ENCODE measurements at regions not wholly inside any gene's neighbourhood (a gene's known extent, or its start where the extent isn't known, plus 50 kb on each side); places are given as distances from the start of the nearest gene placed in this dataset.

GRCh38 chr18:46374850-46375249 lies 270.7 kb downstream of the HAUS1 start:
- TF ChIP-seq CTCF (conservative IDR thresholded peaks at IDR 0.05) (no peak), ZFX (IDR thresholded peaks at IDR 0.05) (no peak)

Data from C4-2B (cell line).